ENCODE measurements at regions not wholly inside any gene's neighbourhood (a gene's known extent, or its start where the extent isn't known, plus 50 kb on each side); places are given as distances from the start of the nearest gene placed in this dataset.
"Not testable (repeated sequence)": the region's sequence is repeated elsewhere in the genome, so short reads cannot be mapped to it uniquely, and the experiment has no call there.

- Histone ChIP-seq H3K27me3 (no peaks in the 10 kb centered on the region), H3K4me1 (no peaks in the 10 kb centered on the region), H3K9me3 (no peaks in the 10 kb centered on the region), H3K4me3 (no peak overlapping the region), H3K36me3 (replicated peaks in 1 of 2; ENCODE audit: insufficient read depth in 1 of 2, low read depth in 2 of 2) (no peaks in the 10 kb centered on the region), H3K27ac (no peak overlapping the region)
- intact Hi-C loops (cut with DNase I) = no loop called here
- 94 to 95% methylated on average over 2 of the region's 2 CpGs for WGBS, 2 donors
- ATAC-seq (no peak), DNase-seq (no peak)
- TF ChIP-seq POLR2A (IDR thresholded peaks at IDR 0.05) (no peak), CTCF (IDR thresholded peaks at IDR 0.05) (no peak)
Observed at GRCh38 chr2:2898744-2899143, 478.9 kb downstream of the EIPR1 start.

GRCh38 chr2:2896643-2897042 is 481.0 kb downstream of the EIPR1 start:
- ATAC-seq (no peak), DNase-seq (no peak)
- TF ChIP-seq POLR2A (IDR thresholded peaks at IDR 0.05) (no peak), CTCF (IDR thresholded peaks at IDR 0.05) (no peak)
- Histone ChIP-seq H3K9me3 (no peaks in the 10 kb centered on the region), H3K36me3 (replicated peaks in 1 of 2; ENCODE audit: insufficient read depth in 1 of 2, low read depth in 2 of 2) (no peaks in the 10 kb centered on the region), H3K4me3 (no peak overlapping the region), H3K27ac (no peak overlapping the region), H3K4me1 (no peaks in the 10 kb centered on the region), H3K27me3 (no peaks in the 10 kb centered on the region)
- 76 to 80% methylated on average over 7 of the region's 7 CpGs for WGBS, 2 donors
- intact Hi-C loops (cut with DNase I) = no loop called here

- Histone ChIP-seq H3K36me3 (replicated peaks in 1 of 2; ENCODE audit: insufficient read depth in 1 of 2, low read depth in 2 of 2) (no peaks in the 10 kb centered on the region), H3K27ac (no peak overlapping the region), H3K4me3 (no peak overlapping the region), H3K9me3 (no peaks in the 10 kb centered on the region), H3K27me3 (no peaks in the 10 kb centered on the region), H3K4me1 (no peaks in the 10 kb centered on the region)
- TF ChIP-seq CTCF (IDR thresholded peaks at IDR 0.05) (no peak), POLR2A (IDR thresholded peaks at IDR 0.05) (no peak)
- DNase-seq (no peak), ATAC-seq (no peak)
- WGBS, 2 donors = 77 to 79% methylated on average over 5 of the region's 5 CpGs
- intact Hi-C loops (cut with DNase I) = no loop called here
Observed at GRCh38 chr2:2896011-2896410, 481.6 kb downstream of the EIPR1 start.

- intact Hi-C loops (cut with DNase I); H3K4me1 ChIP-seq: not testable (repeated sequence)
- 83 to 84% methylated on average over 19 of the region's 19 CpGs for WGBS, 2 donors
Observed at GRCh38 chr2:2894011-2894410, 483.6 kb downstream of the EIPR1 start.

GRCh38 chr2:2892892-2893291 is 484.7 kb downstream of the EIPR1 start:
- intact Hi-C loops (cut with DNase I) = no loop called here
- H3K4me3 ChIP-seq = no peak overlapping the region
- H3K9me3 ChIP-seq = no peaks in the 10 kb centered on the region
- H3K36me3 ChIP-seq (replicated peaks in 1 of 2; ENCODE audit: insufficient read depth in 1 of 2, low read depth in 2 of 2) = no peaks in the 10 kb centered on the region
- DNase-seq (no peak), ATAC-seq (no peak)
- 82 to 85% methylated on average over 7 of the region's 7 CpGs for WGBS, 2 donors
- TF ChIP-seq POLR2A (IDR thresholded peaks at IDR 0.05) (no peak), CTCF (IDR thresholded peaks at IDR 0.05) (no peak)
- H3K27ac ChIP-seq = no peak overlapping the region
- no peaks in the 10 kb centered on the region for H3K27me3 ChIP-seq
- no peaks in the 10 kb centered on the region for H3K4me1 ChIP-seq

More at GRCh38 chr2:2894011-2894410, 483.6 kb downstream of the EIPR1 start:
- DNase-seq; H3K27me3 ChIP-seq; ATAC-seq; H3K36me3 ChIP-seq (replicated peaks in 1 of 2; ENCODE audit: insufficient read depth in 1 of 2, low read depth in 2 of 2); H3K27ac ChIP-seq; H3K4me3 ChIP-seq; H3K9me3 ChIP-seq: not testable (repeated sequence)

All from body of pancreas (tissue), 4 donors.